Stimulated activated naive CD8-positive, alpha-beta T cell treated with anti-CD3 and anti-CD28 coated beads, Interleukin-15, amount 100 ng/mL, for 72 hours (primary cell): ENCODE measurements at regions not wholly inside any gene's neighbourhood (a gene's known extent, or its start where the extent isn't known, plus 50 kb on each side); places are given as distances from the start of the nearest gene placed in this dataset.

ENCODE experiments used
- ATAC-seq: fragments of 150-1000 bp; cut with Tn5 transposase; 2 replicates; pipeline ENCODE4 v1.10.0; 2021; ENCODE audit warnings: mild to moderate bottlenecking, moderate library complexity
- DNase-seq, 2 donors: peaks; one replicate each; pipeline ENCODE4 v3.0.0; 2021 to 2022
- H3K27ac Mint-ChIP-seq, 2 donors: one replicate each; pipeline ENCODE4 v1.8.0; 2022; ENCODE audit warnings: mild to moderate bottlenecking in 2 of 2, mixed read lengths in 2 of 2, moderate library complexity in 2 of 2
- H3K27me3 Mint-ChIP-seq: one replicate; pipeline ENCODE4 v1.8.0; 2022; ENCODE audit warnings: mixed read lengths
- H3K4me1 Mint-ChIP-seq: one replicate; pipeline ENCODE4 v1.8.0; 2022; ENCODE audit warnings: mild to moderate bottlenecking, mixed read lengths
- H3K4me3 Mint-ChIP-seq, 2 donors: one replicate each; pipeline ENCODE4 v1.8.0; 2022; ENCODE audit warnings: mild to moderate bottlenecking in 2 of 2, mixed read lengths in 2 of 2, moderate library complexity in 1 of 2
- H3K9me3 Mint-ChIP-seq, 2 donors: one replicate each; pipeline ENCODE4 v1.8.0; 2022; ENCODE audit warnings: mixed read lengths in 2 of 2

DNA sequence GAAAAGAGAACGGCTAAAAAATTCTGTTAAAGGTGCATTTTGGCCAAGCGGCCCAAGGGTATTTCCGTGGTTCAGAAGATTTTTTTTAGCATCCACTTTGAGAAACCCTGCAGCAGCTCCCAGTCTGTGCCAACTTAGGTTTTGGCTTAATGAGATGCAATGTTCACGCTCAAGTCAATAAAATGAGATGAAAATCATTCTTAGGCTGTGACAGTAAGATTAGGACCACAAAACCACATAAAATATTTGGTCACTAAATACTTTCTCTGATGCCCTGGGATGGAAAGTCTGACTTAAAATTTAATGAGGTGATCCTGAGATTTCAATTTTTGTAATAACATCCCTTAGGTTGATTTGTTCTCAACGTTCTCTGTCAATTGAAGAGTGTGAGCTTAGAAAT, 74.2 kb upstream of the FHL2 start:
- Mint-ChIP-seq H3K4me1 (peaks cover 11% of the 10 kb centered on the region), H3K27me3 (no peaks in the 10 kb centered on the region), H3K27ac (no peak overlapping the region), H3K4me3 (no peak overlapping the region), H3K9me3 (no peaks in the 10 kb centered on the region)
- no peak for DNase-seq
- no peak for ATAC-seq

DNA sequence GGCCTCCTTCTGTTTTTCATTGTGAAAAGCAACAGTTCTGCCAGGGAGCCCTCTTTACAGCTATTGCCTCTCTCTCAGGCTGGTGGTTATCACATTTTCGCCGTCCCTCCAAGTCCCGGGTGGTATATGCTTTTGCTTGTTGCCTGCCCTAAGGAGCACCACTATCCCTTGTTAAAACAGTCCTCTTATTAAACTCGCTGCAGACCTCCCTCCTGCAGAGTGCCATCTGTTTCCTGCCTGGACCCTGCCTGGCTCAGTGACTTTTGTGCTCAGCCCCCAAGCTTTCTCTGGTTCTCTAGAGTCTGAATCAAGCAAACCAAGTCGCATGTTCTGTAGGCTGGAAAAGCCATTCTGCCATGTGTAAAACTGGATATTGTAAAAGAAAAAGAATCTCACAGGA, 72.1 kb upstream of the FHL2 start:
- no peak overlapping the region for H3K4me3 Mint-ChIP-seq
- ATAC-seq: no peak
- peaks cover 25% of the 10 kb centered on the region for H3K4me1 Mint-ChIP-seq
- no peaks in the 10 kb centered on the region for H3K9me3 Mint-ChIP-seq
- H3K27ac Mint-ChIP-seq: no peak overlapping the region
- DNase-seq: no peak
- H3K27me3 Mint-ChIP-seq: no peaks in the 10 kb centered on the region

DNA sequence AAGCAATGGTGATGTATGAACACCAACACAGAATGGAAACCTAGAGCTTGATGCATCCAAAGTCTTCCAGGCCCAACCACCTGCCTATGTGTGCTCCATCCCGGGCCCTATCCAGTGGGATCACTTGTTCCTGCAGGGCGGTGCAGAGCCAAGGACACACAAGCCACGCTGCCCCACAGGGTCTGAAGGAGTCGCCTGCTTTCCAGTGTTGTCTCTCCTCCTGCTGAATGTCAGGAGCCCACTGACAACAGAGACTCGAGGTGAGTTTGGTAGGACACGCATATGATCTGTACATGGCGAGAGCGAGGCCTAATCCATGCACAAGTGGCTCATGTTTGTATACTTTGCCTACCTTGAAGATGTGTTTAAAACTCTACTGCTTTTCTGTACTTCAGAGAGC, 70.9 kb upstream of the FHL2 start:
- H3K9me3 Mint-ChIP-seq: no peaks in the 10 kb centered on the region
- ATAC-seq (no peak), DNase-seq (no peak)
- H3K4me1 Mint-ChIP-seq: peaks cover 25% of the 10 kb centered on the region
- H3K4me3 Mint-ChIP-seq: no peak overlapping the region
- no peak overlapping the region for H3K27ac Mint-ChIP-seq
- H3K27me3 Mint-ChIP-seq: no peaks in the 10 kb centered on the region

DNA sequence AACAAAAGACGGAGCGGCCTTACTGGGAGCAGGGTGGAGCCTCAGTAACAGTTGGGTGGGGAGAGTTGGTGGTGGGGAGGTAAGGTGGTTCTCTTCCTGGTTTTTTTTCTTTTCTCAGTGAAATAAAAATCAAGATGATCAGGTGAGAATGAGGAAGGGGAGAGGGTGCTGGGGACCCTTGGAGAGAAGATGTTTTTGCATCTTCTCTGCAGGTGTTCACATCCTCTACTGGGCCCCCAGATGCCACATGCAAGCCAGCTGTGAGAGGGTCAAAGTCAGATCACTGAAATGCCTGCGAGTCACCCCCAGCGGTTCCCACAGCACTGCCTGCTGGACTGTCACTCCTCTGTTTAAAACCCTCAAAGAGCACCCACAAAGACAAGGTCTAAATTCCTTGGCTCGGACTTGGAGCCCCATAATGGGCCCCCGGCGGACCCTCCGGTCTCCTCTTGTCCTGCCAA, 69.8 kb upstream of the FHL2 start:
- H3K4me1 Mint-ChIP-seq: peaks cover 25% of the 10 kb centered on the region
- H3K9me3 Mint-ChIP-seq: no peaks in the 10 kb centered on the region
- no peaks in the 10 kb centered on the region for H3K27me3 Mint-ChIP-seq
- peak overlapping the region; percentile 43 to 85 for H3K27ac Mint-ChIP-seq
- peak overlapping the region; percentile 49 to 70 for H3K4me3 Mint-ChIP-seq
- DNase-seq (no peak), ATAC-seq (peak; percentile 27)

DNA sequence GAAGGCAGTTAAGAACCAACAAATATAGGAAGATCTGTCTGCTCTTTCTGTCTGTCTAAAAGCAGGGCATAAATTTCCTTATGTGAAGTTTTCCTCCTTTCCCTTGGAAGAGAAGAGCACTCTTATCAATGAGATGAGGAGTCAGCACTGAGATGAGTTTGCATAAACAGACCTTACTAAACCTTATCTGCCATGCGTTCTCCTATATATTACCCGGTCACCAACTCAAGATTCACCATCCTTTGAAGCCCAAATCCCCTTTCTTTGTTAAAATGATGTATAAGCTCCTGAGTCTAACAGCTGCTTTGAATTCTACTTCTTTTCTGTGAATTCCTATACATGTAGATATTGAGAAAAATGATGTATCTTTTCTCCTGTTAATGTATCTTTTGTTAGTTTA, 65.5 kb upstream of the FHL2 start:
- no peak for ATAC-seq
- Mint-ChIP-seq H3K27ac (no peak overlapping the region), H3K4me3 (no peak overlapping the region), H3K9me3 (no peaks in the 10 kb centered on the region), H3K4me1 (peaks cover 25% of the 10 kb centered on the region), H3K27me3 (no peaks in the 10 kb centered on the region)
- DNase-seq: no peak

DNA sequence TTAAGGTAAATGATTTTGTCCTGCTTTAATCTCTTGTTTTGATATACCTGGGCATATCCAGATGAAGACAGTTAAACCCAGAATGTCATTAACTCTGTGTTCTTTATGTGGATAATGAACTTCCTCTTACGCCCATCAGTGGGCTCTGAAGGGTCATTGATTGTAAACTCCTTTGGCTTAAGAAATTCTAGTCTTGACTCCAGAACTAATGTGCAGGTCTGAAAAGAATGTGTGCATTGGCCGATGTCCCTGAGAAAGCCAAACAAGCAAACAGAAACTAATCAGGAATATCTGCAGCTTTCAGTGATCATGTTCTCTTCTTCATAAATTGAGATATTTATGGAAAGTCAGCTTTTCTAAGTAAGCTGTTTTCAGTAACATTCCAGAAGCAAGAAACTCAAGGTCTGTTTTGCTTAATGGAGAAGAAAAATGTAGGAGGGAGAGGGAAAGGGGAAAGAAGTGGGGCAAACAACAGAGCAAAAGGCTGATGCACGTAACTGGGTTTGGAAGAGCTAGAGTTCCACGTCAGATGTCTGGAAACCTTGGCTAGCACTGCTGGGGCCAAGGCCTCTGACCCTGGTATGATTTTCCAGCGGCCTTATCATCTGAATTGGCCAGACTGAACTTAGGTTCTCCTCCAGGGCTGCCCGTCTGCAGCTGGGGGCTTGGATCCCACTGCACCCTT, 61.3 kb upstream of the FHL2 start:
- Mint-ChIP-seq H3K27me3 (peaks cover 9% of the 10 kb centered on the region), H3K9me3 (no peaks in the 10 kb centered on the region), H3K4me3 (no peak overlapping the region), H3K4me1 (peaks cover 10% of the 10 kb centered on the region), H3K27ac (peak overlapping the region in 1 of 2 donors; percentile 23)
- ATAC-seq (no peak), DNase-seq (no peak)

DNA sequence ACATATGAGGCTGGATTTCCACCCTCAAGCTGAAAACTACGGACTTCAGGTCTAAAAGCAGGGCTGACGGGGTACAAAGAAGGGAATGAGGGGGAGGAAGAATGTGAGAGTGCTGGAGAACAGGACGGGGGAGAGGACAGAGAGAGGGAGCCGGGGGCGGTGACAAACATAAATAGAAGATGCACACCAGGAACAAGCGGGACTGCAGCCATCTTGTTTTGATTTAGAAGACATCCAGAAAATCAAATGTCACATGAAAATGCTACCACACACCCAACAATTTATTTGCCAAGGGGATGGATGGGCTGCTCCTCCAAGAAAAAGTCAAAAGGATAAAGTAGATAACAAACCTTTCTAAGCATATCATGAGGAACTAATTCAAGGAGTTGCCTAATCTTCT, 59.2 kb upstream of the FHL2 start:
- Mint-ChIP-seq H3K27me3 (peaks cover 9% of the 10 kb centered on the region), H3K4me3 (no peak overlapping the region), H3K4me1 (peaks cover 17% of the 10 kb centered on the region), H3K9me3 (no peaks in the 10 kb centered on the region), H3K27ac (no peak overlapping the region)
- DNase-seq (no peak), ATAC-seq (no peak)

DNA sequence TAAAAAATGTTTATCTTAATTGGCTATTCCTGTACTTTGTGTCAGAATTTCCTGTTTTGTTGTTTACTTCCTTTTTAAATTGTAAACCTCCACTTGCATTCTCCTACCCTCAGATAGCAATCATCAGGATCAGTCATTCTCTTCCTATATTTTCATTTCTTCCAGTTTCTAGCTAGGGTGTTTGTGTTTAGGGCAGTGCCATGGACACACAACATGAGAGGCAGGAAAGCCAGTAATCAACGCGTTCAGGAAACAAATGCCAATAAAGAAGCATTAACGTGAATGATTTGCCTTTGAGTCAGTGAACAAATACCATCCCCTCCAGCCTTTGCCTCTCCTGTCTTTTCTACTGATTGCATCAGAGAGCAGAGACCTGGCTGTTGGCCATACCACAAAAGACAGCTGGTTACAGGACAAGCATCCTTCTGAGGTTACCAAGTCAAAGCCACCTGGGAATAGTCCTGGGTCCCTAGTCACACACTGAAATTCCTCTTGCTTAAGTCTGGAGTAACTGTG, 56.7 kb upstream of the FHL2 start:
- DNase-seq: no peak
- H3K27ac Mint-ChIP-seq: peak overlapping the region in 1 of 2 donors; percentile 29
- ATAC-seq: no peak

DNA sequence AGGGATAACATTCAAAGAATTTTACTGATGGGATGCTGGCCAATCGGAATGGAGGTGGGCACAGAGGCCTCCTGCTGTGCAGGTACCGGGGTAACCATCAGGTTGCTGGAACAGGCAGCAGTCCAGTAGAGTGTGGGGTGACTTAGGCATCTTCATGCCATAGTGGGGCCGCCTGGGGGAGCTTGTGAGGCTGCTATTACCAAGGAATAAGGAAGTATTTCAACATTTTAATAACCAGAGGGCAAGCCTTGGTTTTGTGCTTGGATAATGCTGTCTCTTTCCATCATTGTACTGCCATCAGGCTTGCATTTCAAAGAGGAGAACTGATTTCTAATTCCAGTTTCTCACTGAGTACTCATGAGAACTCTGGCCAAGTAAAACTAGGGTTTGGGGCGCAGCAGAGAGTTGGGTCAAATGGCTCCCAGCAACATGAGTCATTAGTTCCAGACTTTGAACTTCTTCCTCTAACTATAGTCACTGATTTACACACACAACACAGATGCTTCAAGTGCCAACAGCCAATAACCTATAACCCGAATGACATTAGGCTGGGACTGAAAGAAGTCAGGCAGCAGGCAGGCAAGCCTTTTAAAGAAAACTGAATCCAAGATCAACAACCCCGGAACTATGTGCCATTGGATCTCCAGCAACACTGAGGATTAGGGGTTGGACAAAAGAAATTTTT, 56.1 kb upstream of the FHL2 start:
- no peak overlapping the region for H3K4me3 Mint-ChIP-seq
- peak in 1 of 2 donors; percentile 13 for DNase-seq
- no peaks in the 10 kb centered on the region for H3K9me3 Mint-ChIP-seq
- H3K27me3 Mint-ChIP-seq: peaks cover 9% of the 10 kb centered on the region
- peak; percentile 46 for ATAC-seq
- H3K4me1 Mint-ChIP-seq: peaks cover 23% of the 10 kb centered on the region
- H3K27ac Mint-ChIP-seq: peak overlapping the region; percentile 22 to 52

More for the DNA sequence above, 56.7 kb upstream of the FHL2 start:
- H3K4me1 Mint-ChIP-seq: peaks cover 23% of the 10 kb centered on the region
- H3K4me3 Mint-ChIP-seq: no peak overlapping the region
- H3K9me3 Mint-ChIP-seq: no peaks in the 10 kb centered on the region
- peaks cover 9% of the 10 kb centered on the region for H3K27me3 Mint-ChIP-seq

DNA sequence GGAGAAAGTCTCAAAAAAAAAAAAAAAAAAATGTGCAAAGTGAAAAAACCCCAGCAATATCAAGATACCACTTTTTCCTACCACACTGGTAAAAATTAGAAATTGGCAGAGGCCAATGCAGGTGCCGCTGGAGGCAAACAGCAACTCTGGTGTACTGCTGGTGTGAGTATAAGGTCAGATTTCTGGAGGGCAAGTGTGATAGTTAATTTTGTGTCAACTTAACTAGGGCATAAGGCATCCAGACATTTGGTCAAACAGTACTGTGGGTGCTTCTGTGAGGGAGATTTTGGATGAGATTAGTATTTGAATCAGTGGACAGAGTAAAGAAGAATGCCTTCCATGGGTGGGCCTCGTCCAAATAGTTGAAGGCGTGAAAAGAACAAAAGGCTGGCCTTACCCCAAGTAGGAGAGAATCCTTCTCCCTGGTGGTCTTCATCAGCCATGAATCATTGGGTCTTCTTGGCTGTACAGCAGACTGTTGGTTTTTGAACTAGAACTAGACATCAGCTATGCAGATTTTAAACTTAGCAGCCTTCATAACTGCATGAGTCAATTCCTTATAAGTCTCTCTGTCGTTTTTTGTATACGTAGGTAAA, 52.8 kb upstream of the FHL2 start:
- DNase-seq (no peak), ATAC-seq (no peak)
- peaks cover 35% of the 10 kb centered on the region for H3K27me3 Mint-ChIP-seq
- H3K27ac Mint-ChIP-seq: no peak overlapping the region
- no peak overlapping the region for H3K4me3 Mint-ChIP-seq
- H3K4me1 Mint-ChIP-seq: peaks cover 23% of the 10 kb centered on the region
- H3K9me3 Mint-ChIP-seq: no peaks in the 10 kb centered on the region

DNA sequence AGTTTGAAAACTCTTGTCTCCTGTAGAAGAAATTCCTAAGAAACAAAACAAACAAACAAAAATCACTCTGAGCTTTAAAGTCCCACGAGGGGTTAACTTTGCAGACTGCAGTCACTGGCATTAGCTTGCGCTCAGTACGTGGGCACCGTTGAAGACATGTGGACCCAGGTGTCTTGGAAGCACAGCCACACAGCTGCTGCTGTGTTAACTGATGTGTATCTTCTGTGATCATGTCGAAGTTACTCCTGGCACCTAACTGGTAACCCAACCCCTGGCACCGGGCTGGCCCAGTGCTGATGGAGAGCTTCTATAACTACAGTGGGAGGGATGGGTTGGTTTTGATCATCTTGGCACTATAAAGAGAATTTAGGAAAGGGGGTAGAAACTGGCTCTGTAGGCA, 51.6 kb upstream of the FHL2 start:
- peaks cover 16% of the 10 kb centered on the region for H3K4me1 Mint-ChIP-seq
- H3K27ac Mint-ChIP-seq: no peak overlapping the region
- DNase-seq (no peak), ATAC-seq (no peak)
- H3K27me3 Mint-ChIP-seq: peaks cover 27% of the 10 kb centered on the region
- no peaks in the 10 kb centered on the region for H3K9me3 Mint-ChIP-seq
- H3K4me3 Mint-ChIP-seq: no peak overlapping the region

DNA sequence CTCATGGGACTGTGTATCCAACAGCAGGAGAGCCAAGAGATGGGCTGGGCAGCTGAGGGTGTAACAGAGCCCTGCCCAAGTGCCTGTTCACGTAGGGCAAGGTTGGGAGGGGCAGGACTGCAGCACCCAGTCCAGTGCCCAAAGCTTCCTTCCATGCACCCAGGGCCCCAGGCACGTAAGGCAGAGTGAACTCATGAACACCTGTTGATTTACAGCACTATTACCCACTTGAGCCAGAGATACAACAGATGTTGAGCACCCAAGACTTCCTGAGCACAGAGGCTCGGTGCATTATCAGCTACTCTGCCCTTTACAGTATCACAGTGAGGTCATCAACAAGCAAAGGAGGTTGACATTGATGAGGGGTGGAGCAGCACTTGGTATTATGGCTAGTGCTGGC, 50.2 kb upstream of the FHL2 start:
- no peak overlapping the region for H3K4me3 Mint-ChIP-seq
- H3K9me3 Mint-ChIP-seq: no peaks in the 10 kb centered on the region
- no peak for ATAC-seq
- H3K27ac Mint-ChIP-seq: no peak overlapping the region
- peaks cover 26% of the 10 kb centered on the region for H3K27me3 Mint-ChIP-seq
- DNase-seq: no peak
- H3K4me1 Mint-ChIP-seq: peaks cover 6% of the 10 kb centered on the region
